ENCODE measurements at regions not wholly inside any gene's neighbourhood (a gene's known extent, or its start where the extent isn't known, plus 50 kb on each side); places are given as distances from the start of the nearest gene placed in this dataset.

DNA sequence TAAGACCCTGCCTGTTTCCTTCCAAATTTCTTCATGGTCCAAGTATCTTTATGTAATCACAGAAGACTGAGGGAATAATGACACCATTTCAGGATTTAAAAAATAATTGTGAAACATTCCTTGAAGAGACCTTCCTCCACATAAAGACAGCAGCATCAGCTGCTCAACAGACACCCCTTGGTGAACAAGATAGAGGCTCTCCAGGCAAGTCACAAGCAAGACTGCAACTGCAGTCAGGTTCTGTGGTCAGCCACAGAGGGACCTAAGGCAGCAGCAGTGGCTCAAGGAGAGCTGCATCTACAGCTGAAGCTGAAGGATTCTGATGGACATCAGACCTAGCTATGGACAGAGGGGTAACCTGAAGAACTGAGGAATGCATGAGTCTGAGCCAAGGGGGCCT is 97.2 kb upstream of the C3orf80 start:
- no peak overlapping the region for H3K4me3 ChIP-seq (ENCODE audit: low read depth, low read length)
- TF ChIP-seq, protein P1, sequence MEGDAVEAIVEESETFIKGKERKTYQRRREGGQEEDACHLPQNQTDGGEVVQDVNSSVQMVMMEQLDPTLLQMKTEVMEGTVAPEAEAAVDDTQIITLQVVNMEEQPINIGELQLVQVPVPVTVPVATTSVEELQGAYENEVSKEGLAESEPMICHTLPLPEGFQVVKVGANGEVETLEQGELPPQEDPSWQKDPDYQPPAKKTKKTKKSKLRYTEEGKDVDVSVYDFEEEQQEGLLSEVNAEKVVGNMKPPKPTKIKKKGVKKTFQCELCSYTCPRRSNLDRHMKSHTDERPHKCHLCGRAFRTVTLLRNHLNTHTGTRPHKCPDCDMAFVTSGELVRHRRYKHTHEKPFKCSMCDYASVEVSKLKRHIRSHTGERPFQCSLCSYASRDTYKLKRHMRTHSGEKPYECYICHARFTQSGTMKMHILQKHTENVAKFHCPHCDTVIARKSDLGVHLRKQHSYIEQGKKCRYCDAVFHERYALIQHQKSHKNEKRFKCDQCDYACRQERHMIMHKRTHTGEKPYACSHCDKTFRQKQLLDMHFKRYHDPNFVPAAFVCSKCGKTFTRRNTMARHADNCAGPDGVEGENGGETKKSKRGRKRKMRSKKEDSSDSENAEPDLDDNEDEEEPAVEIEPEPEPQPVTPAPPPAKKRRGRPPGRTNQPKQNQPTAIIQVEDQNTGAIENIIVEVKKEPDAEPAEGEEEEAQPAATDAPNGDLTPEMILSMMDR (IDR thresholded peaks at IDR 0.05; ENCODE audit: low read depth, low read length), result no peak

DNA sequence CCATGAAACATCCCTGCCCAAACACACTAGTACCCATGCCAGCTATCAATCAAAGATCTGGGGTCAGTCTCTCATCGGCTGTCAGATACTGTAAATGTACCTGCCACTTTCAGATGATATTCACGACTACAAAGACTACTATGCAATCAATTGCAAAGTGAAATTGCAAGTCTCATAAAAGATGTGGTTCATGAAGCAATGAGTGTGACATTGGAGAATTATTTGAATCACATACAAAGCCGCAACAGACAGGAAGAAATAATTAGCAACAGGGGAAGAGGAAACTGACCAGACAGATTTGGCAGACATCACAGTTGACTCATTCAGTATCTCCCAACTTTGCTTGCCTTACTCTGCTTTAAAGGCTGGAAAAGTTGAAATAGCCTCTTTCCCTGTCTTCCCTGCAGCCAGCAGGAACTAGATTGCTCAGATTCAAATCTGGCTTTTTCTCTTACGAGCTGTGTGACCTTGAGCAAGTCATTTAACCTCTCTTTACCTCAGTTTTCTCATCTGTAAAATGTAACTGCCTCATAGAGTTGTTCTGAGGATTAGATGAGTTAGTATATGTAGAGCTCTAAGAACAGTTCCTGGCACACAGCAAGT is 95.7 kb upstream of the C3orf80 start:
- TF ChIP-seq, protein P1 (IDR thresholded peaks at IDR 0.05; ENCODE audit: low read depth, low read length), result no peak
- no peak overlapping the region for H3K4me3 ChIP-seq (ENCODE audit: low read depth, low read length)

DNA sequence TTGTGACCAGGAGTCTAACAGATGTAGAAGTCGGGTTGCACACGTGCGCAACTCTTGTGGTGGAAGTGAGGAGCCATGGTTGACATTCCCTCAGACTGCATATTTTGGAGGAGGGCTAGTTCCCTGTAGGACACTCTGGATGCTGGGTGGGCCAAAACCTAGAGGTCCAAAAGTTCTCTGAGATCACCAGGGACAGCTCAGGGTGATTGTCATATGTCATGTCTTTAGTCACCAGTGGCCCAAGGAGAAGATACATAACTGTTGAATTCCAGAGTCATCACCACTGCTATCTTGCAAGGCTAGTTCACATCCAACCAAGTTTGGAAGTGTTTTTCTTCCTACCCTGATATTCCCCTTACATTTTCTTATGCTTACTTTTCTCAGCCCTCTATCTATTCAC is 95.2 kb upstream of the C3orf80 start:
- TF ChIP-seq, protein P1 (IDR thresholded peaks at IDR 0.05; ENCODE audit: low read depth, low read length), result no peak
- H3K4me3 ChIP-seq (ENCODE audit: low read depth, low read length), result no peak overlapping the region

DNA sequence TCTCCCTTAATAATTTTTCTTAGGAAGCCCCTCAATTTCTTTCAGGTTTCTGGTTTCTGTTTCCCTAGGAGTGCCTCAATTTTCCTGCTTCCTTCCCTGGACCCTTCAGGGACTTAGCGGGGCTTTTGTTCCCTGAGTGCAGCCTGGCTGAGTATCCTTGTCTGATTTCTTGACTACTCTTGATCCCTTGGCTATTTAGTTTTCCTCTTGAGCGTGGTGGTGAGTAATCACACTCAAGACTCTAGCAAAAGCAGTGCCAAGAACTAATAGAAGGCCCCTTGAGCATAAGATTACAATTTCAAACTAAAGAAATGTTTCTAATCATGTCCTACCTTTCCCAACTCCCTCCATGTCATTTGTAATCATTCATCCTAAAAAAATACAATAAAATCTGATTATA is 94.3 kb upstream of the C3orf80 start:
- TF ChIP-seq, protein P1 (IDR thresholded peaks at IDR 0.05; ENCODE audit: low read depth, low read length), result no peak
- H3K4me3 ChIP-seq (ENCODE audit: low read depth, low read length), result no peak overlapping the region

DNA sequence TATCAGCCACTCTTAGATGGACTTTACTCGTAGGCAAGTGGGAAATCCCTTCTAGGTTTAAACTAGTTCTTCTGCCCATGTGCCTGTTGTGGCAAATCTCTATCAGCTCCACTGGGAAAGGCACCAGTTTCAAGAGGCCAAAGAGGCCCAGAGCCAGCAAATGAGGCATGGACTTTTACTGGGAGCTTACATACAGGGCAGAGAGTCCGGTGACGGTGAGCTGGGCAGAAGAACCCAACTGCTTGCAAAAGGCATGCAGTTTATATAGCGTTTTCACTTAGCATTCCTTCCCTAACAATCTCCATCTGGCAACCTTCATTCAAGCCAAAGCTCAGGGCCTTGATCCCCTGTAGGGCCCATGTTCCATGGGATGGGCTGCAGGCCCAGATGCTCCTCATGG is 93.0 kb upstream of the C3orf80 start:
- H3K4me3 ChIP-seq (ENCODE audit: low read depth, low read length), result no peak overlapping the region
- TF ChIP-seq, protein P1 (IDR thresholded peaks at IDR 0.05; ENCODE audit: low read depth, low read length), result no peak

DNA sequence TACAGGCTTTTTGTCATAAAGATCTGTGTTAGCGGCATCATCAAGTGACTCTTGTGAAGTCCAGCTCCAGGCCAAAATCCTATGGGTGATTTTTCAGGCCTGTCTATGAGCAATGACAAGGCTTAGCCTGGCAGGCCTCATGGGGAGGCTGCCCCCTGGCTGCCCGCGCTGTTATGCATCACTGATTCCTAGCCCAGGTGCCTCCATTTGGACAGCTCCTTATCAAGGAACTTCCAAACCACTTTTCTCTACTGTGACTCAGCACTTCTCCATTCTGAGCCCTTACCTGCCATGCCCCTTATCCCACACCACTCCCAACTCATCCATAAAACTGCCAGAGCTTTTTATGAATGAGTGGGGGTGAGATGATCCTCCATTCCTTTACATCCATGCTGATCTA is 91.5 kb upstream of the C3orf80 start:
- TF ChIP-seq, protein P1 (IDR thresholded peaks at IDR 0.05; ENCODE audit: low read depth, low read length), result no peak

DNA sequence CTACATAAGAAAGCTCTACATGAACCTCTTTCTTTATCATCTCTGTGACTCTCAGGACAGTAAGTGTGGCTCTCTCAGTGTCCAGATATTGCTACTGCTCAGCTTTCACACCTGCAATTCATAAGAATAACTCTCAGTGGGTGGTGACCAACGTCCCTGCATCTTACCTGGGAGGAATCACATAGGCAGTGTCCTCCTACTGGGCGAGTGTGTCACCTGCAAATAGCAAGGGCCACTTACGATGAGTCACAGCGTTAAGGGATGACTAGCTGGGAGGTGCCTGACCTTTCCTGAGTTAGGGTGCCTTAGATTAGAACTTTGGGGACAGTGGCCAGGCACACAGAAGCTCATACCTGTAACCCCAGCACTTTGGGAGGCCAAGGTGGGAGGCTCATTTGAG is 90.8 kb upstream of the C3orf80 start:
- H3K4me3 ChIP-seq (ENCODE audit: low read depth, low read length), result no peak overlapping the region
- TF ChIP-seq, protein P1 (IDR thresholded peaks at IDR 0.05; ENCODE audit: low read depth, low read length), result no peak

More for the DNA sequence above, 91.5 kb upstream of the C3orf80 start:
- no peak overlapping the region for H3K4me3 ChIP-seq (ENCODE audit: low read depth, low read length)
